GM23248 (cell line): ENCODE measurements at regions not wholly inside any gene's neighbourhood (a gene's known extent, or its start where the extent isn't known, plus 50 kb on each side); places are given as distances from the start of the nearest gene placed in this dataset.

Source experiments
- EZH2 ChIP-seq: fragments of 200-600 bp; sonication (generic); IDR thresholded peaks from 2 replicates; pipeline ENCODE4 v1.6.1; 2018; ENCODE audit warnings: antibody characterized with exemption, mild to moderate bottlenecking; ENCODE audit not compliant: insufficient read depth, poor library complexity, severe bottlenecking
- EZH2phosphoT487 ChIP-seq: fragments of 200-600 bp; sonication (generic); IDR thresholded peaks from 2 replicates; pipeline ENCODE4 v1.6.1; 2018; ENCODE audit warnings: antibody characterized with exemption, moderate library complexity, mild to moderate bottlenecking, low read depth; ENCODE audit not compliant: insufficient read depth

- TF ChIP-seq EZH2phosphoT487: no peak
- no peak for TF ChIP-seq EZH2
Observed at GRCh38 chr5:135759149-135759784, 75.2 kb upstream of the SLC25A48 start.
